ENCODE measurements at regions not wholly inside any gene's neighbourhood (a gene's known extent, or its start where the extent isn't known, plus 50 kb on each side); places are given as distances from the start of the nearest gene placed in this dataset.

- H3K27ac ChIP-seq (ENCODE audit: low read depth in 1 of 2, low read length in 1 of 2): no peak overlapping the region
- no peak overlapping the region for H3K4me3 ChIP-seq (ENCODE audit: low read length in 2 of 2)
- DNase-seq (ENCODE audit: low read depth in 6 of 9, low spot score in 9 of 9): no peak
- 97% methylated on average over 8 of the region's 8 CpGs for WGBS
- H3K4me1 ChIP-seq (ENCODE audit: control insufficient read depth in 2 of 2, insufficient read depth in 2 of 2, low read length in 2 of 2): no peaks in the 10 kb centered on the region
- H3K27me3 ChIP-seq (ENCODE audit: control insufficient read depth in 2 of 2, insufficient read depth in 1 of 2, low read length in 1 of 2): no peaks in the 10 kb centered on the region
- H3K36me3 ChIP-seq (ENCODE audit: control insufficient read depth in 2 of 2, insufficient read depth in 2 of 2, low read length in 1 of 2): no peaks in the 10 kb centered on the region
- no peaks in the 10 kb centered on the region for H3K9me3 ChIP-seq (ENCODE audit: control insufficient read depth in 2 of 2, insufficient read depth in 1 of 2, low read length in 1 of 2)
Measured at GRCh38 chr3:72126441-72127223, 341.7 kb upstream of the PROK2 start.

- Histone ChIP-seq H3K36me3 (ENCODE audit: control insufficient read depth in 2 of 2, insufficient read depth in 2 of 2, low read length in 1 of 2) (no peaks in the 10 kb centered on the region), H3K27ac (ENCODE audit: low read depth in 1 of 2, low read length in 1 of 2) (peak overlapping the region; percentile 43 to 46), H3K4me3 (ENCODE audit: low read length in 2 of 2) (no peak overlapping the region), H3K27me3 (ENCODE audit: control insufficient read depth in 2 of 2, insufficient read depth in 1 of 2, low read length in 1 of 2) (no peaks in the 10 kb centered on the region), H3K4me1 (ENCODE audit: control insufficient read depth in 2 of 2, insufficient read depth in 2 of 2, low read length in 2 of 2) (no peaks in the 10 kb centered on the region), H3K9me3 (ENCODE audit: control insufficient read depth in 2 of 2, insufficient read depth in 1 of 2, low read length in 1 of 2) (no peaks in the 10 kb centered on the region)
- DNase-seq (ENCODE audit: low read depth in 6 of 9, low spot score in 9 of 9): no peak
- 89% methylated on average over 7 of the region's 7 CpGs for WGBS
Measured at GRCh38 chr3:72123908-72124441, 339.0 kb upstream of the PROK2 start.

GRCh38 chr3:72120806-72121778 lies 336.1 kb upstream of the PROK2 start:
- Histone ChIP-seq H3K36me3 (ENCODE audit: control insufficient read depth in 2 of 2, insufficient read depth in 2 of 2, low read length in 1 of 2) (no peaks in the 10 kb centered on the region), H3K9me3 (ENCODE audit: control insufficient read depth in 2 of 2, insufficient read depth in 1 of 2, low read length in 1 of 2) (no peaks in the 10 kb centered on the region), H3K4me3 (ENCODE audit: low read length in 2 of 2) (no peak overlapping the region), H3K27me3 (ENCODE audit: control insufficient read depth in 2 of 2, insufficient read depth in 1 of 2, low read length in 1 of 2) (no peaks in the 10 kb centered on the region), H3K4me1 (ENCODE audit: control insufficient read depth in 2 of 2, insufficient read depth in 2 of 2, low read length in 2 of 2) (no peaks in the 10 kb centered on the region), H3K27ac (ENCODE audit: low read depth in 1 of 2, low read length in 1 of 2) (no peak overlapping the region)
- DNase-seq (ENCODE audit: low read depth in 6 of 9, low spot score in 9 of 9): no peak
- 82% methylated on average over 5 of the region's 5 CpGs for WGBS

GRCh38 chr3:72120039-72120438 lies 335.1 kb upstream of the PROK2 start:
- Histone ChIP-seq H3K4me3 (ENCODE audit: low read length in 2 of 2) (no peak overlapping the region), H3K27me3 (ENCODE audit: control insufficient read depth in 2 of 2, insufficient read depth in 1 of 2, low read length in 1 of 2) (no peaks in the 10 kb centered on the region), H3K27ac (ENCODE audit: low read depth in 1 of 2, low read length in 1 of 2) (no peak overlapping the region), H3K4me1 (ENCODE audit: control insufficient read depth in 2 of 2, insufficient read depth in 2 of 2, low read length in 2 of 2) (no peaks in the 10 kb centered on the region), H3K9me3 (ENCODE audit: control insufficient read depth in 2 of 2, insufficient read depth in 1 of 2, low read length in 1 of 2) (no peaks in the 10 kb centered on the region), H3K36me3 (ENCODE audit: control insufficient read depth in 2 of 2, insufficient read depth in 2 of 2, low read length in 1 of 2) (no peaks in the 10 kb centered on the region)
- DNase-seq (ENCODE audit: low read depth in 6 of 9, low spot score in 9 of 9): no peak
- over 99% methylated on average over 4 of the region's 4 CpGs for WGBS

GRCh38 chr3:72118628-72119027 lies 333.7 kb upstream of the PROK2 start:
- H3K36me3 ChIP-seq (ENCODE audit: control insufficient read depth in 2 of 2, insufficient read depth in 2 of 2, low read length in 1 of 2): no peaks in the 10 kb centered on the region
- no peaks in the 10 kb centered on the region for H3K4me1 ChIP-seq (ENCODE audit: control insufficient read depth in 2 of 2, insufficient read depth in 2 of 2, low read length in 2 of 2)
- H3K27me3 ChIP-seq (ENCODE audit: control insufficient read depth in 2 of 2, insufficient read depth in 1 of 2, low read length in 1 of 2): no peaks in the 10 kb centered on the region
- H3K27ac ChIP-seq (ENCODE audit: low read depth in 1 of 2, low read length in 1 of 2): no peak overlapping the region
- H3K4me3 ChIP-seq (ENCODE audit: low read length in 2 of 2): no peak overlapping the region
- DNase-seq (ENCODE audit: low read depth in 6 of 9, low spot score in 9 of 9): no peak
- no peaks in the 10 kb centered on the region for H3K9me3 ChIP-seq (ENCODE audit: control insufficient read depth in 2 of 2, insufficient read depth in 1 of 2, low read length in 1 of 2)

GRCh38 chr3:72116226-72116625 lies 331.3 kb upstream of the PROK2 start:
- Histone ChIP-seq H3K36me3 (ENCODE audit: control insufficient read depth in 2 of 2, insufficient read depth in 2 of 2, low read length in 1 of 2) (no peaks in the 10 kb centered on the region), H3K9me3 (ENCODE audit: control insufficient read depth in 2 of 2, insufficient read depth in 1 of 2, low read length in 1 of 2) (no peaks in the 10 kb centered on the region), H3K27ac (ENCODE audit: low read depth in 1 of 2, low read length in 1 of 2) (no peak overlapping the region), H3K4me1 (ENCODE audit: control insufficient read depth in 2 of 2, insufficient read depth in 2 of 2, low read length in 2 of 2) (no peaks in the 10 kb centered on the region), H3K27me3 (ENCODE audit: control insufficient read depth in 2 of 2, insufficient read depth in 1 of 2, low read length in 1 of 2) (no peaks in the 10 kb centered on the region), H3K4me3 (ENCODE audit: low read length in 2 of 2) (no peak overlapping the region)
- DNase-seq (ENCODE audit: low read depth in 6 of 9, low spot score in 9 of 9): no peak
- 97% methylated on average over 7 of the region's 7 CpGs for WGBS

- Histone ChIP-seq H3K9me3 (ENCODE audit: control insufficient read depth in 2 of 2, insufficient read depth in 1 of 2, low read length in 1 of 2) (no peaks in the 10 kb centered on the region), H3K27me3 (ENCODE audit: control insufficient read depth in 2 of 2, insufficient read depth in 1 of 2, low read length in 1 of 2) (no peaks in the 10 kb centered on the region), H3K4me3 (ENCODE audit: low read length in 2 of 2) (no peak overlapping the region), H3K36me3 (ENCODE audit: control insufficient read depth in 2 of 2, insufficient read depth in 2 of 2, low read length in 1 of 2) (no peaks in the 10 kb centered on the region), H3K27ac (ENCODE audit: low read depth in 1 of 2, low read length in 1 of 2) (no peak overlapping the region), H3K4me1 (ENCODE audit: control insufficient read depth in 2 of 2, insufficient read depth in 2 of 2, low read length in 2 of 2) (peaks cover 0 to 6% of the 10 kb centered on the region in 2 donors)
- 99% methylated on average over 6 of the region's 6 CpGs for WGBS
- DNase-seq (ENCODE audit: low read depth in 6 of 9, low spot score in 9 of 9): no peak
Measured at GRCh38 chr3:72115307-72115706, 330.4 kb upstream of the PROK2 start.

GRCh38 chr3:72114773-72115172 lies 329.8 kb upstream of the PROK2 start:
- Histone ChIP-seq H3K4me1 (ENCODE audit: control insufficient read depth in 2 of 2, insufficient read depth in 2 of 2, low read length in 2 of 2) (peaks cover 3 to 10% of the 10 kb centered on the region in 2 donors), H3K4me3 (ENCODE audit: low read length in 2 of 2) (no peak overlapping the region), H3K27ac (ENCODE audit: low read depth in 1 of 2, low read length in 1 of 2) (no peak overlapping the region), H3K9me3 (ENCODE audit: control insufficient read depth in 2 of 2, insufficient read depth in 1 of 2, low read length in 1 of 2) (no peaks in the 10 kb centered on the region), H3K27me3 (ENCODE audit: control insufficient read depth in 2 of 2, insufficient read depth in 1 of 2, low read length in 1 of 2) (no peaks in the 10 kb centered on the region), H3K36me3 (ENCODE audit: control insufficient read depth in 2 of 2, insufficient read depth in 2 of 2, low read length in 1 of 2) (no peaks in the 10 kb centered on the region)
- 77% methylated on average over 5 of the region's 5 CpGs for WGBS
- no peak for DNase-seq (ENCODE audit: low read depth in 6 of 9, low spot score in 9 of 9)

- Histone ChIP-seq H3K27ac (ENCODE audit: low read depth in 1 of 2, low read length in 1 of 2) (no peak overlapping the region), H3K36me3 (ENCODE audit: control insufficient read depth in 2 of 2, insufficient read depth in 2 of 2, low read length in 1 of 2) (no peaks in the 10 kb centered on the region), H3K4me1 (ENCODE audit: control insufficient read depth in 2 of 2, insufficient read depth in 2 of 2, low read length in 2 of 2) (peaks cover 10 to 18% of the 10 kb centered on the region in 2 donors), H3K9me3 (ENCODE audit: control insufficient read depth in 2 of 2, insufficient read depth in 1 of 2, low read length in 1 of 2) (no peaks in the 10 kb centered on the region), H3K27me3 (ENCODE audit: control insufficient read depth in 2 of 2, insufficient read depth in 1 of 2, low read length in 1 of 2) (no peaks in the 10 kb centered on the region), H3K4me3 (ENCODE audit: low read length in 2 of 2) (no peak overlapping the region)
- DNase-seq (ENCODE audit: low read depth in 6 of 9, low spot score in 9 of 9): no peak
- over 99% methylated on average over 3 of the region's 3 CpGs for WGBS
Measured at GRCh38 chr3:72113964-72114363, 329.0 kb upstream of the PROK2 start.

All from thymus (tissue), 11 donors.